Spleen (tissue), 7 donors: ENCODE measurements at regions not wholly inside any gene's neighbourhood (a gene's known extent, or its start where the extent isn't known, plus 50 kb on each side); places are given as distances from the start of the nearest gene placed in this dataset.

ENCODE experiments used
- CTCF ChIP-seq, 11 experiments: fragments of 200-600 bp in 7 of 11; fragments of 450-650 bp in 4 of 11; sonication (generic) in 4 of 11; IDR thresholded peaks in 8 of 11; conservative IDR thresholded peaks in 3 of 11; 1 replicate in 7 of 11; 2 replicates in 4 of 11; pipeline versions ENCODE4 v1.4.0 to v1.8.0; 2016 to 2021; ENCODE audit warnings: antibody characterized with exemption in 11 of 11, inconsistent platforms in 4 of 11, mild to moderate bottlenecking in 1 of 11
- POLR2A ChIP-seq, 3 donors: fragments of 450-650 bp; IDR thresholded peaks; one replicate each; pipeline ENCODE4 v1.5.1; 2017; ENCODE audit warnings: antibody characterized with exemption in 3 of 3, mild to moderate bottlenecking in 1 of 3
- donor health status: DM: no; HTN: no; CAD: no; lungs with moderate emphysema.
- donor health status: DM: no; HTN: no; CAD: no.
- donor health status: DM: no; HTN: no; CAD: no.

- TF ChIP-seq POLR2A (IDR thresholded peaks at IDR 0.05): no peak
- TF ChIP-seq CTCF (IDR thresholded peaks at IDR 0.05 in 8 of 11, conservative IDR thresholded peaks at IDR 0.05 in 3 of 11): no peak
These were observed 57.4 kb downstream of the NAV1 start for GRCh38 chr1:201596101-201596868.
